SK-N-SH treated with all-trans-retinoic acid at 6 μM for 48 hours (cell line): ENCODE measurements at regions not wholly inside any gene's neighbourhood (a gene's known extent, or its start where the extent isn't known, plus 50 kb on each side); places are given as distances from the start of the nearest gene placed in this dataset.

Experiments used
- CSRNP3 ChIP-seq: fragments of 250-450 bp; sonication (Bioruptor Pico); IDR thresholded peaks from 2 replicates; pipeline ENCODE4 v1.5.1; 2021; ENCODE audit warnings: mild to moderate bottlenecking, moderate library complexity
- OSR1 ChIP-seq: fragments of 250-450 bp; sonication (Bioruptor Pico); IDR thresholded peaks from 2 replicates; pipeline ENCODE4 v1.8.0; 2022; ENCODE audit warnings: moderate library complexity, mild to moderate bottlenecking, inconsistent platforms
- PATZ1 ChIP-seq: fragments of 250-450 bp; sonication (Bioruptor Pico); IDR thresholded peaks from 2 replicates; pipeline ENCODE4 v1.8.0; 2020; ENCODE audit warnings: mild to moderate bottlenecking, moderate library complexity, borderline replicate concordance
- POU6F1 ChIP-seq: fragments of 250-450 bp; sonication (Bioruptor Pico); IDR thresholded peaks from 2 replicates; pipeline ENCODE4 v1.8.0; 2021; ENCODE audit warnings: low read depth, mild to moderate bottlenecking, moderate library complexity, borderline replicate concordance
- PPARA ChIP-seq: fragments of 250-450 bp; sonication (Bioruptor Pico); IDR thresholded peaks from 2 replicates; pipeline ENCODE4 v1.5.0; 2020; ENCODE audit warnings: mild to moderate bottlenecking, borderline replicate concordance
- RARB ChIP-seq: fragments of 250-450 bp; sonication (Bioruptor Pico); IDR thresholded peaks from 2 replicates; pipeline ENCODE4 v1.8.0; 2021; ENCODE audit warnings: mild to moderate bottlenecking, moderate library complexity
- ZFP3 ChIP-seq: fragments of 250-450 bp; sonication (Bioruptor Pico); IDR thresholded peaks from 2 replicates; pipeline ENCODE4 v1.5.0; 2020; ENCODE audit warnings: mild to moderate bottlenecking, moderate library complexity
- ZNF70 ChIP-seq: fragments of 450-650 bp; formaldehyde crosslinking; IDR thresholded peaks from 2 replicates; pipeline ENCODE4 v1.5.0; 2020; ENCODE audit warnings: mild to moderate bottlenecking, moderate library complexity

GRCh38 chr9:108612513-108612912, 243.3 kb downstream of the ACTL7B start:
- TF ChIP-seq RARB (CRISPR knock-in tag) (no peak), PATZ1 (no peak), ZFP3 (CRISPR knock-in tag) (no peak), POU6F1 (CRISPR knock-in tag) (no peak), ZNF70 (no peak), OSR1 (CRISPR knock-in tag) (no peak), PPARA (CRISPR knock-in tag) (no peak), CSRNP3 (CRISPR knock-in tag) (no peak)
